HepG2 (cell line): ENCODE measurements at regions not wholly inside any gene's neighbourhood (a gene's known extent, or its start where the extent isn't known, plus 50 kb on each side); places are given as distances from the start of the nearest gene placed in this dataset.

Source experiments
- PAX8 ChIP-seq: sonication (generic); formaldehyde crosslinking; IDR thresholded peaks from 2 replicates; pipeline ENCODE4 v1.8.0; 2022; ENCODE audit warnings: mild to moderate bottlenecking, missing genetic modification reagents, borderline replicate concordance
- REXO4 ChIP-seq: sonication (generic); formaldehyde crosslinking; IDR thresholded peaks from 2 replicates; pipeline ENCODE4 v1.8.0; 2022; ENCODE audit warnings: missing genetic modification reagents, mild to moderate bottlenecking, borderline replicate concordance
- TAF1 ChIP-seq: sonication (generic); formaldehyde crosslinking; IDR thresholded peaks from 2 replicates; pipeline ENCODE4 v1.4.0; 2020; ENCODE audit warnings: missing genetic modification reagents
- ZHX2 ChIP-seq, 2 experiments: sonication (generic) in 1 of 2; formaldehyde crosslinking in 1 of 2; IDR thresholded peaks; 2 replicates each; pipeline versions ENCODE4 v1.6.1 to v1.9.0; 2014 to 2022; ENCODE audit warnings: antibody characterized with exemption in 1 of 2, borderline replicate concordance in 1 of 2, inconsistent platforms in 1 of 2, low read depth in 1 of 2, missing genetic modification reagents in 1 of 2
- ZNF124 ChIP-seq: sonication (generic); formaldehyde crosslinking; IDR thresholded peaks from 2 replicates; pipeline ENCODE4 v1.4.0; 2020; ENCODE audit warnings: missing genetic modification reagents
- TF ChIP-seq, protein P1 (sequence below): sonication (generic); formaldehyde crosslinking; conservative IDR thresholded peaks from 2 replicates; pipeline ENCODE4 v1.8.0; 2022; ENCODE audit warnings: mild to moderate bottlenecking, moderate library complexity, missing genetic modification reagents
- TF ChIP-seq, protein P2 (sequence below): sonication (generic); formaldehyde crosslinking; IDR thresholded peaks from 2 replicates; pipeline ENCODE4 v1.8.1; 2023; ENCODE audit warnings: missing genetic modification reagents, mild to moderate bottlenecking, borderline replicate concordance

DNA sequence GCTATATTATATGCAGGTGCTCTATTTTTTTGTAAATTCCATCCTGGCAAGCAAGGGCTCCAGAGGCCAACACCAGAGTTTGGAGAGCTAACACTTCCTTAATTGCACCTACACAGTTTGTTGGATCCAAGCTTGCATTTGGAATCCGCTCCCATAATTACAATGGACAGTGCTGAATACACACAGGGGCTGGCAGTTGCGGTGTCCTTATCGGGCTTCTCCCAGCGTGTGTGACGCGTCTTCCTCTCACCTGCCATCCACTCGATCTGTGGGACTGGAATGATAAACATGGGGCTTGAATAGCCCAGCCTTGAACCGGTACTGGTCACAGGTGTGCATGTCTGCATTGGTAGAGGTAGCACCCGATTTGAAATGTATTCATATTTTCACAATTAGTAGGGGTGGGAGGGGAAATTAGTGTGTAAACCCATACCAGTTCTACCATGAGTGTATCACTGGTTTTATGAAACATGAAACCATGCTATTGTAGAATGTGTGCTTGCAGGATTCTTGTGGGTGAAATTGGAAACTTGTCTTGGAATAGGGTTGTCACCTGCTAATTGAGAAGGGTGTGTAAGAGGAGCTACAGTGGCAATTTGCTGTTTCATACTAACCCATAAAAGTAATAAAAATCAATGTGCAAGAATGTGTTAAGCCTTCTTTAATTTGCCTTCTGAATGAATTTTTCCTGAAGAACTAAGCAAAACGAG, 316.5 kb downstream of the WDR11 start (continued):
- no peak for TF ChIP-seq ZHX2 (IDR thresholded peaks at IDR 0.05; ENCODE audit: low read depth)
- TF ChIP-seq ZHX2 (CRISPR knock-in tag; IDR thresholded peaks at IDR 0.05; ENCODE audit: borderline replicate concordance) = no peak
- no peak for TF ChIP-seq ZNF124 (CRISPR knock-in tag)
- TF ChIP-seq, protein P1, sequence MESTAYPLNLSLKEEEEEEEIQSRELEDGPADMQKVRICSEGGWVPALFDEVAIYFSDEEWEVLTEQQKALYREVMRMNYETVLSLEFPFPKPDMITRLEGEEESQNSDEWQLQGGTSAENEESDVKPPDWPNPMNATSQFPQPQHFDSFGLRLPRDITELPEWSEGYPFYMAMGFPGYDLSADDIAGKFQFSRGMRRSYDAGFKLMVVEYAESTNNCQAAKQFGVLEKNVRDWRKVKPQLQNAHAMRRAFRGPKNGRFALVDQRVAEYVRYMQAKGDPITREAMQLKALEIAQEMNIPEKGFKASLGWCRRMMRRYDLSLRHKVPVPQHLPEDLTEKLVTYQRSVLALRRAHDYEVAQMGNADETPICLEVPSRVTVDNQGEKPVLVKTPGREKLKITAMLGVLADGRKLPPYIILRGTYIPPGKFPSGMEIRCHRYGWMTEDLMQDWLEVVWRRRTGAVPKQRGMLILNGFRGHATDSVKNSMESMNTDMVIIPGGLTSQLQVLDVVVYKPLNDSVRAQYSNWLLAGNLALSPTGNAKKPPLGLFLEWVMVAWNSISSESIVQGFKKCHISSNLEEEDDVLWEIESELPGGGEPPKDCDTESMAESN = no peak
- TF ChIP-seq TAF1 (CRISPR knock-in tag) = no peak
- no peak for TF ChIP-seq PAX8 (CRISPR knock-in tag)
- no peak for TF ChIP-seq REXO4 (CRISPR knock-in tag)
- TF ChIP-seq, protein P2, sequence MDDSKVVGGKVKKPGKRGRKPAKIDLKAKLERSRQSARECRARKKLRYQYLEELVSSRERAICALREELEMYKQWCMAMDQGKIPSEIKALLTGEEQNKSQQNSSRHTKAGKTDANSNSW (CRISPR knock-in tag) = no peak
- TF ChIP-seq, all 625 proteins: peak for 0
